Panc1 (cell line): ENCODE measurements at regions not wholly inside any gene's neighbourhood (a gene's known extent, or its start where the extent isn't known, plus 50 kb on each side); places are given as distances from the start of the nearest gene placed in this dataset.

Source experiments
- CTCF ChIP-seq: fragments of 450-650 bp; IDR thresholded peaks from 2 replicates; pipeline ENCODE4 v1.5.1; 2017; ENCODE audit warnings: mild to moderate bottlenecking
- POLR2AphosphoS5 ChIP-seq: IDR thresholded peaks from 2 replicates; pipeline ENCODE4 v1.6.1; 2012; ENCODE audit warnings: mild to moderate bottlenecking, low read depth, low read length, moderate library complexity
- REST ChIP-seq, 2 experiments: IDR thresholded peaks; 2 replicates each; pipeline ENCODE4 v1.6.1; 2011 to 2012; ENCODE audit warnings: low read depth in 2 of 2, control low read depth in 1 of 2, low read length in 1 of 2, mild to moderate bottlenecking in 1 of 2, moderate library complexity in 1 of 2; ENCODE audit not compliant: insufficient read depth in 1 of 2
- TCF7L2 ChIP-seq: IDR thresholded peaks from 2 replicates; pipeline ENCODE4 v1.6.1; 2011; ENCODE audit warnings: mild to moderate bottlenecking, low read depth, low read length, inconsistent platforms

- TF ChIP-seq CTCF, result no peak
- no peak for TF ChIP-seq TCF7L2
- TF ChIP-seq REST (IDR thresholded peaks at IDR 0.05; ENCODE audit: insufficient read depth in 1 of 2, low read depth in 2 of 2, low read length in 1 of 2), result no peak
- TF ChIP-seq POLR2AphosphoS5, result no peak
These were observed 115.4 kb downstream of the SALL1 start for GRCh38 chr16:51035711-51036110.
